PFSK-1 (cell line): ENCODE measurements at regions not wholly inside any gene's neighbourhood (a gene's known extent, or its start where the extent isn't known, plus 50 kb on each side); places are given as distances from the start of the nearest gene placed in this dataset.

Experiments
- FOXP2 ChIP-seq: optimal IDR thresholded peaks from 2 replicates; pipeline ENCODE3; 2011; ENCODE audit warnings: borderline replicate concordance, control low read depth, inconsistent platforms; ENCODE audit not compliant: insufficient read depth; ENCODE audit errors: extremely low read length, extremely low read depth
- POLR2AphosphoS5 ChIP-seq: IDR thresholded peaks from 2 replicates; pipeline ENCODE4 v1.6.1; 2012; ENCODE audit warnings: low read depth, mild to moderate bottlenecking, control low read depth, low read length, moderate library complexity
- SIN3A ChIP-seq: IDR thresholded peaks from 2 replicates; pipeline ENCODE4 v1.6.1; 2012; ENCODE audit warnings: mild to moderate bottlenecking, low read length, moderate library complexity, borderline replicate concordance; ENCODE audit not compliant: insufficient read depth
- TAF1 ChIP-seq: IDR thresholded peaks from 2 replicates; pipeline ENCODE4 v1.6.1; 2012; ENCODE audit warnings: low read length, control low read depth, borderline replicate concordance; ENCODE audit not compliant: insufficient read depth
- TF ChIP-seq, protein P1 (sequence below), 2 experiments: IDR thresholded peaks; 2 replicates each; pipeline versions ENCODE4 v1.6.1 to v1.8.0; 2011 to 2012; ENCODE audit warnings: low read depth in 2 of 2, low read length in 2 of 2, control low read depth in 1 of 2, inconsistent platforms in 1 of 2, mild to moderate bottlenecking in 1 of 2, moderate library complexity in 1 of 2; ENCODE audit not compliant: insufficient read depth in 1 of 2

DNA sequence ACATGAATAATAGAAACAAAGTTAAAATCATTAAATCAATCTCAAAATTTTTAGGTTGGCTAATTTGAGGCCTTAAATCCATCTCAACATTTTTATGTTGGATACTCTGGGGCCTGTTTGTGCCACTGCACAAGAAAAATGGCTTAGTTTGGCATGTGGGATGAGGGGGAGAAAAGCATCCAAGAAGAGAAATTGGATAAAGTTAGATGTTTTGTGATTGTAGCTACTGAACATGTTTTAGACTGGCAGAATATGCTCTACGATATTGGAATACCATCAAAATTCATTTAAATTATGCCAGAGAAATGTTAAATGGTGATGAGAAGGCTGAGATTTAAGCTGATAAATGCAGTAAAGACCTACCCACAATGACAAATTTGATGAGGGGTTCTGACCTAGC, 376.9 kb downstream of the CXXC4 start:
- TF ChIP-seq, protein P1, sequence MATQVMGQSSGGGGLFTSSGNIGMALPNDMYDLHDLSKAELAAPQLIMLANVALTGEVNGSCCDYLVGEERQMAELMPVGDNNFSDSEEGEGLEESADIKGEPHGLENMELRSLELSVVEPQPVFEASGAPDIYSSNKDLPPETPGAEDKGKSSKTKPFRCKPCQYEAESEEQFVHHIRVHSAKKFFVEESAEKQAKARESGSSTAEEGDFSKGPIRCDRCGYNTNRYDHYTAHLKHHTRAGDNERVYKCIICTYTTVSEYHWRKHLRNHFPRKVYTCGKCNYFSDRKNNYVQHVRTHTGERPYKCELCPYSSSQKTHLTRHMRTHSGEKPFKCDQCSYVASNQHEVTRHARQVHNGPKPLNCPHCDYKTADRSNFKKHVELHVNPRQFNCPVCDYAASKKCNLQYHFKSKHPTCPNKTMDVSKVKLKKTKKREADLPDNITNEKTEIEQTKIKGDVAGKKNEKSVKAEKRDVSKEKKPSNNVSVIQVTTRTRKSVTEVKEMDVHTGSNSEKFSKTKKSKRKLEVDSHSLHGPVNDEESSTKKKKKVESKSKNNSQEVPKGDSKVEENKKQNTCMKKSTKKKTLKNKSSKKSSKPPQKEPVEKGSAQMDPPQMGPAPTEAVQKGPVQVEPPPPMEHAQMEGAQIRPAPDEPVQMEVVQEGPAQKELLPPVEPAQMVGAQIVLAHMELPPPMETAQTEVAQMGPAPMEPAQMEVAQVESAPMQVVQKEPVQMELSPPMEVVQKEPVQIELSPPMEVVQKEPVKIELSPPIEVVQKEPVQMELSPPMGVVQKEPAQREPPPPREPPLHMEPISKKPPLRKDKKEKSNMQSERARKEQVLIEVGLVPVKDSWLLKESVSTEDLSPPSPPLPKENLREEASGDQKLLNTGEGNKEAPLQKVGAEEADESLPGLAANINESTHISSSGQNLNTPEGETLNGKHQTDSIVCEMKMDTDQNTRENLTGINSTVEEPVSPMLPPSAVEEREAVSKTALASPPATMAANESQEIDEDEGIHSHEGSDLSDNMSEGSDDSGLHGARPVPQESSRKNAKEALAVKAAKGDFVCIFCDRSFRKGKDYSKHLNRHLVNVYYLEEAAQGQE (IDR thresholded peaks at IDR 0.05; ENCODE audit: insufficient read depth in 1 of 2, low read depth in 2 of 2, low read length in 2 of 2): no peak
- no peak for TF ChIP-seq TAF1
- no peak for TF ChIP-seq SIN3A
- TF ChIP-seq POLR2AphosphoS5: no peak
- TF ChIP-seq FOXP2: no peak
